Jurkat, Clone E6-1 (cell line): ENCODE measurements at regions not wholly inside any gene's neighbourhood (a gene's known extent, or its start where the extent isn't known, plus 50 kb on each side); places are given as distances from the start of the nearest gene placed in this dataset.

Source experiments
- DNase-seq: peaks from one replicate; pipeline ENCODE4 v3.0.0-alpha.2; 2011; ENCODE audit warnings: low read depth, low spot score
- H3K4me3 ChIP-seq: 2 replicates; pipeline ENCODE4 v1.5.1; 2011; ENCODE audit warnings: mild to moderate bottlenecking, low read length, control low read depth, moderate library complexity

GRCh38 chr2:76283350-76283749 is 572.6 kb upstream of the GCFC2 start:
- no peak for DNase-seq
- no peak overlapping the region for H3K4me3 ChIP-seq

GRCh38 chr2:76281156-76281841 is 570.6 kb upstream of the GCFC2 start:
- no peak overlapping the region for H3K4me3 ChIP-seq
- DNase-seq = no peak

- H3K4me3 ChIP-seq = no peak overlapping the region
Measured at GRCh38 chr2:76280686-76281085, 570.0 kb upstream of the GCFC2 start.

GRCh38 chr2:76279142-76279541 is 568.4 kb upstream of the GCFC2 start:
- no peak overlapping the region for H3K4me3 ChIP-seq

More at GRCh38 chr2:76280686-76281085, 570.0 kb upstream of the GCFC2 start:
- no peak for DNase-seq

GRCh38 chr2:76275788-76276187 is 565.1 kb upstream of the GCFC2 start:
- no peak for DNase-seq
- no peak overlapping the region for H3K4me3 ChIP-seq

More at GRCh38 chr2:76279142-76279541, 568.4 kb upstream of the GCFC2 start:
- DNase-seq = no peak

- no peak for DNase-seq
- no peak overlapping the region for H3K4me3 ChIP-seq
Measured at GRCh38 chr2:76274676-76275075, 564.0 kb upstream of the GCFC2 start.

GRCh38 chr2:76274160-76274559 is 563.4 kb upstream of the GCFC2 start:
- H3K4me3 ChIP-seq = no peak overlapping the region
- no peak for DNase-seq

GRCh38 chr2:76270096-76270710 is 559.5 kb upstream of the GCFC2 start:
- DNase-seq = no peak

GRCh38 chr2:76268902-76269620 is 558.3 kb upstream of the GCFC2 start:
- H3K4me3 ChIP-seq = no peak overlapping the region
- DNase-seq = no peak

More at GRCh38 chr2:76270096-76270710, 559.5 kb upstream of the GCFC2 start:
- no peak overlapping the region for H3K4me3 ChIP-seq

GRCh38 chr2:76268484-76268883 is 557.8 kb upstream of the GCFC2 start:
- DNase-seq = no peak
- H3K4me3 ChIP-seq = no peak overlapping the region

GRCh38 chr2:76257802-76258201 is 547.1 kb upstream of the GCFC2 start:
- no peak overlapping the region for H3K4me3 ChIP-seq
- DNase-seq = no peak

- DNase-seq = no peak
- no peak overlapping the region for H3K4me3 ChIP-seq
Measured at GRCh38 chr2:76256458-76257088, 545.9 kb upstream of the GCFC2 start.

GRCh38 chr2:76252704-76253103 is 542.0 kb upstream of the GCFC2 start:
- no peak for DNase-seq
- H3K4me3 ChIP-seq = no peak overlapping the region

- no peak for DNase-seq
Measured at GRCh38 chr2:76251342-76251741, 540.6 kb upstream of the GCFC2 start.

GRCh38 chr2:76247006-76247405 is 536.3 kb upstream of the GCFC2 start:
- H3K4me3 ChIP-seq = no peak overlapping the region
- DNase-seq = no peak

More at GRCh38 chr2:76251342-76251741, 540.6 kb upstream of the GCFC2 start:
- no peak overlapping the region for H3K4me3 ChIP-seq

GRCh38 chr2:76211991-76212985 is 501.6 kb upstream of the GCFC2 start:
- no peak overlapping the region for H3K4me3 ChIP-seq
- DNase-seq = no peak

GRCh38 chr2:76210551-76210950 is 499.8 kb upstream of the GCFC2 start:
- DNase-seq = no peak
- no peak overlapping the region for H3K4me3 ChIP-seq

- DNase-seq = no peak
Measured at GRCh38 chr2:76204048-76204447, 493.3 kb upstream of the GCFC2 start.

GRCh38 chr2:76202866-76203265 is 492.2 kb upstream of the GCFC2 start:
- H3K4me3 ChIP-seq = no peak overlapping the region
- no peak for DNase-seq

More at GRCh38 chr2:76204048-76204447, 493.3 kb upstream of the GCFC2 start:
- no peak overlapping the region for H3K4me3 ChIP-seq
